ENCODE measurements at regions not wholly inside any gene's neighbourhood (a gene's known extent, or its start where the extent isn't known, plus 50 kb on each side); places are given as distances from the start of the nearest gene placed in this dataset.

DNA sequence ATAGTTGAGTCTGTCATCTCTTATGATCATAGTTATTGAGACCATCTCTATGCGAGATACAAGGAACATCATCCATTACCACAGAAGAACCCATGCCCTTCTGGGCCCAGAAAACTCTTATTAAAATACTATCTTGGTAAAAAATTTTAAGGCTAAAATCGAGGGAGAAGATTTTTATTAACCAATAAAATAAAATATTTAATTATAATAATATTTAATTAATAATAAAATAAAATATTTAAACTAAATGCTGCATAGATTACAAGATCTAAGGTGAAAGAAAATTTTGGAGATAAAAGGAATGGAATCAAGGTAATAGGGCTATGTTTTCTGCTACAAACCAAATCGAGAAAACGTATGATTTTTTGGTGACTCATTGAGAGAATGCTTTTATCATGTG lies 540.2 kb downstream of the KCNH5 start:
- TF ChIP-seq POLR2A (IDR thresholded peaks at IDR 0.05) = no peak
- TF ChIP-seq, protein P1, sequence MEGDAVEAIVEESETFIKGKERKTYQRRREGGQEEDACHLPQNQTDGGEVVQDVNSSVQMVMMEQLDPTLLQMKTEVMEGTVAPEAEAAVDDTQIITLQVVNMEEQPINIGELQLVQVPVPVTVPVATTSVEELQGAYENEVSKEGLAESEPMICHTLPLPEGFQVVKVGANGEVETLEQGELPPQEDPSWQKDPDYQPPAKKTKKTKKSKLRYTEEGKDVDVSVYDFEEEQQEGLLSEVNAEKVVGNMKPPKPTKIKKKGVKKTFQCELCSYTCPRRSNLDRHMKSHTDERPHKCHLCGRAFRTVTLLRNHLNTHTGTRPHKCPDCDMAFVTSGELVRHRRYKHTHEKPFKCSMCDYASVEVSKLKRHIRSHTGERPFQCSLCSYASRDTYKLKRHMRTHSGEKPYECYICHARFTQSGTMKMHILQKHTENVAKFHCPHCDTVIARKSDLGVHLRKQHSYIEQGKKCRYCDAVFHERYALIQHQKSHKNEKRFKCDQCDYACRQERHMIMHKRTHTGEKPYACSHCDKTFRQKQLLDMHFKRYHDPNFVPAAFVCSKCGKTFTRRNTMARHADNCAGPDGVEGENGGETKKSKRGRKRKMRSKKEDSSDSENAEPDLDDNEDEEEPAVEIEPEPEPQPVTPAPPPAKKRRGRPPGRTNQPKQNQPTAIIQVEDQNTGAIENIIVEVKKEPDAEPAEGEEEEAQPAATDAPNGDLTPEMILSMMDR (IDR thresholded peaks at IDR 0.05) = no peak
- TF ChIP-seq EP300 (IDR thresholded peaks at IDR 0.05) = no peak
